GM13977 (cell line): ENCODE measurements at regions not wholly inside any gene's neighbourhood (a gene's known extent, or its start where the extent isn't known, plus 50 kb on each side); places are given as distances from the start of the nearest gene placed in this dataset.

Source experiments
- DNase-seq: peaks from one replicate; pipeline ENCODE4 v3.0.0; 2012; ENCODE audit warnings: low spot score
- CTCF ChIP-seq: IDR thresholded peaks from 2 replicates; pipeline ENCODE4 v1.5.1; 2012; ENCODE audit warnings: mild to moderate bottlenecking, control low read depth; ENCODE audit not compliant: insufficient read depth; ENCODE audit errors: extremely low read depth, missing control alignments
- in situ Hi-C: fragments of 300-500 bp; cut with MboI; formaldehyde crosslinking; loops from one replicate; pipeline ENCODE4 v1.12.0; 2022; ENCODE audit warnings: low sequenced_read_pairs, low pct_unique_long_range_greater_than_20kb, mixed read lengths, inconsistent platforms; ENCODE audit not compliant: unreplicated experiment

DNA sequence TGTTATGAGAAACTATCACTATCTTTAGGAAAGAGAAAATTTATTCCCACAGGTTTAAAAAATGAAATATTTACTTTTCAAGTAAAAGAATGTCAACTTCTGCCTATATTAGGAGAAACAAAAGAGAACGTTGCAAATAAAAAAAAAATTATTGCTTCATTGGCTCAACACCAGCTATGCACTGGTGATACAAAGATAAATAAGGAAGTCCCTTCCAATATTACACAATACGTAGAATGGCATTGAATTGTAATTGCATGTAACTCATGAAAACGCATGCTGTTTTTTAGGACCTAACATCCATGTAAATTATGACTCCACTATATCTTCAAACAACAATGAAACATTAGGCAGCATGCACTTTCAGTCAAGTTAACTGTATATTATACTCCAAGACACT is 56.4 kb upstream of the RERGL start:
- no peak for TF ChIP-seq CTCF
- in situ Hi-C loops = no loop called here
- no peak for DNase-seq

- in situ Hi-C loops = no loop called here
- DNase-seq = no peak
- TF ChIP-seq CTCF = no peak
Measured at GRCh38 chr12:18145924-18146323, 55.9 kb upstream of the RERGL start.

DNA sequence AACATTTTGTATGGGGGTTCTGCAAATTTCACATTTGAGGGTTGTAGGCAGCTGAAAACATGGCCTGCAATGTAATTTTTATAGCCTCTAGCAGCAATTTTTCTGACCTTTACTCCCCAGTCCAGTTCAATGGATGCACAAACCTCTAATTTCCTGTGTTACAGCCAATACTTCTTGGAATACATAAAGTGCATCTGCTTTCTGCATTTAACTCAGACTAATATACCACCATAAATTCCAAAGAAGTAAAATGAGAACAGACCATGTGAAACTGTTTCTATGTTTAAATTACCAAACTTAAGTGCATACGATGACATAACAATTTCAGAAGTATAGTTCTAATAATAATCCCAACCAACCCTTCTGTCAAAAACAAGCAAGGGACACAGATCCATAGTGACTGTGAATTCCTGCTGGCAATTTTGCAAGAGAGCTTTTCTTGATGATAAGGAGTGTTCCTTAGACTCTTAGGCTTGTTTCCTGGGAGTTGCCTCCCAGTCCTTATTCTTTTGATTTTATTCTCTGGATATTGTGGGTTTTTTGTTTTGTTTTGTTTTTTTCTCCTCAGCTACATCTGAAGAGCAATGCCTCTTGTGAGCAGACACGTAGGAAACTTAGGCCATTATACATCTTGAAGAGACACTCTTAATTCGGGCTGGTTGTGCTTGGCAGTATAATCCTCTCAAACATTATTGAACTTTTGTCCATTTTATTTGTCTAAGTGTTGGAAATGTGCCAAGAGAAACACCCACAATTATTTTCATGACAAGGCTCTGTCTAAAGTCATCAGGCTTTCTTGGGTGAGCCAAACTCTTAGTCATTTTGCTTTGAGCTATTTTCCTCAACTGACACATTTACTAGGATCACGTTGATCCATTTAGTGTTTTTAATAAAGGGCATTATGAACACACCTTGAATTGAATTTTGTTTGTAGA is 51.3 kb upstream of the RERGL start:
- in situ Hi-C loops = no loop called here
- no peak for TF ChIP-seq CTCF
- DNase-seq = no peak

DNA sequence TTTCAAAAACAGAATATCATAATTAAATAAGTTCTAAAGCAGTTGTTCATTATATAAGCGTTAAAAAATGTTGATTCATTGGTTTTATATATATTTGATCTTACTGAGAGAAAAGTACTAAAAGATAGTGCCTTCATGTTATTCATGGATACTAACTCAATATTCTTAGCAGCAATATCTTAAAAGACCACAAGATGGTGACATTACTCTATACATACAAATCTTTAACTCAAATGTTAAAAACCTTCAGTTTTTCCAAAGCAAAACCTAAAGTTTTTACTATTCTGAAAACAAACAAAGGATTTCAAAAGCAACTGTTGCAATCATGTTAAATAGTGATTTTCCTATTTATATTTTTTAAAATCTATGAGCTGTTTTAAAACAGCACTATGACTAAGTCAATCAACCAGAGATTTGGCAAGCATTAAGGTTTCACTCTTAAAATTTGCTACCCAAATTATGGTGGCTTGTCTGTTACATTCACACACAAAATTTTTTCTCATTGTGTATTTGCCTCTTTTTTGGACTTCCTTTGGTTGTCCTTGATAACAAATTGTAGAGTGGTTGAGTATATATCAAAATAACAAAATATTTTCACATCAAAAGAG is 50.1 kb upstream of the RERGL start:
- in situ Hi-C loops = no loop called here
- peak; percentile 6 for DNase-seq
- peak; percentile 50 for TF ChIP-seq CTCF
